ENCODE measurements at regions not wholly inside any gene's neighbourhood (a gene's known extent, or its start where the extent isn't known, plus 50 kb on each side); places are given as distances from the start of the nearest gene placed in this dataset.

GRCh38 chr12:69047990-69048389 lies 115.0 kb upstream of the CPM start:
- TF ChIP-seq EZH2 (IDR thresholded peaks at IDR 0.05) (no peak), POLR2AphosphoS5 (IDR thresholded peaks at IDR 0.05; ENCODE audit: borderline replicate concordance, low read depth, low read length) (no peak)
